Endodermal cell (in vitro differentiated cells): ENCODE measurements at regions not wholly inside any gene's neighbourhood (a gene's known extent, or its start where the extent isn't known, plus 50 kb on each side); places are given as distances from the start of the nearest gene placed in this dataset.

Experiments used
- DNase-seq: peaks from one replicate; pipeline ENCODE4 v3.0.0-alpha.2; 2017
- H3K27ac ChIP-seq: 2 replicates; pipeline ENCODE4 v1.5.1; 2013; ENCODE audit warnings: mild to moderate bottlenecking, low read depth, low read length, moderate library complexity
- H3K27me3 ChIP-seq: 2 replicates; pipeline ENCODE4 v1.6.1; 2013; ENCODE audit warnings: mild to moderate bottlenecking, low read length, moderate library complexity; ENCODE audit not compliant: insufficient read depth, control insufficient read depth, poor library complexity, severe bottlenecking
- H3K36me3 ChIP-seq: 2 replicates; pipeline ENCODE4 v1.7.0; 2013; ENCODE audit warnings: mild to moderate bottlenecking, low read length, moderate library complexity; ENCODE audit not compliant: control insufficient read depth, insufficient read depth
- H3K4me1 ChIP-seq: one replicate; pipeline ENCODE4 v1.7.0; 2013; ENCODE audit warnings: low read length; ENCODE audit not compliant: control insufficient read depth, insufficient read depth
- H3K4me3 ChIP-seq: 2 replicates; pipeline ENCODE4 v1.5.1; 2013; ENCODE audit warnings: mild to moderate bottlenecking, low read length, moderate library complexity
- H3K9ac ChIP-seq: 2 replicates; pipeline ENCODE4 v1.6.1; 2013; ENCODE audit warnings: mild to moderate bottlenecking, low read length, moderate library complexity; ENCODE audit not compliant: poor library complexity, severe bottlenecking; ENCODE audit errors: extremely low read depth
- H3K9me3 ChIP-seq: 2 replicates; pipeline ENCODE4 v1.6.1; 2013; ENCODE audit warnings: mild to moderate bottlenecking, low read length, moderate library complexity; ENCODE audit not compliant: control insufficient read depth
- H3K27ac Mint-ChIP-seq: 2 replicates; pipeline ENCODE4 v1.8.0; 2020; ENCODE audit warnings: mixed read lengths
- H3K27me3 Mint-ChIP-seq: 2 replicates; pipeline ENCODE4 v1.8.0; 2021; ENCODE audit warnings: mild to moderate bottlenecking, mixed read lengths; ENCODE audit not compliant: insufficient read depth
- H3K36me3 Mint-ChIP-seq: 2 replicates; pipeline ENCODE4 v1.8.0; 2020; ENCODE audit warnings: low read depth, mixed read lengths
- H3K4me1 Mint-ChIP-seq: 2 replicates; pipeline ENCODE4 v1.8.0; 2020; ENCODE audit warnings: mixed read lengths
- H3K4me3 Mint-ChIP-seq: 2 replicates; pipeline ENCODE4 v1.8.0; 2020; ENCODE audit warnings: mild to moderate bottlenecking, moderate library complexity, mixed read lengths
- H3K9me3 Mint-ChIP-seq: 2 replicates; pipeline ENCODE4 v1.8.0; 2020; ENCODE audit warnings: mild to moderate bottlenecking, mixed read lengths
- CTCF ChIP-seq: fragments of 200-600 bp; sonication (generic); conservative IDR thresholded peaks from 2 replicates; pipeline ENCODE4 v1.5.0; 2021; ENCODE audit warnings: antibody characterized with exemption, mild to moderate bottlenecking
- WGBS, 2 experiments: methylation state at CpG; one replicate each; pipeline versions ENCODE4 v1.1.5 to v1.1.7; 2013; ENCODE audit warnings: missing lambda C conversion rate in 2 of 2, mixed read lengths in 1 of 2; ENCODE audit not compliant: insufficient coverage in 1 of 2, insufficient read length in 1 of 2; 5-methylcytosine and 5-hydroxymethylcytosine counted together

GRCh38 chr14:71284048-71284447 is 376.8 kb downstream of the PCNX1 start:
- H3K36me3 Mint-ChIP-seq, result no peaks in the 10 kb centered on the region
- no peak overlapping the region for H3K9ac ChIP-seq
- no peak overlapping the region for H3K4me3 ChIP-seq
- WGBS, 2 experiments, result 90 to 100% methylated on average over 1 to 2 of the region's 2 CpGs
- H3K27ac ChIP-seq, result no peak overlapping the region
- no peaks in the 10 kb centered on the region for H3K36me3 ChIP-seq
- H3K27me3 Mint-ChIP-seq, result no peaks in the 10 kb centered on the region
- no peaks in the 10 kb centered on the region for H3K4me1 ChIP-seq
- no peak for TF ChIP-seq CTCF
- no peak overlapping the region for H3K27ac Mint-ChIP-seq
- no peak for DNase-seq
- peaks cover 3% of the 10 kb centered on the region for H3K4me1 Mint-ChIP-seq
- peaks cover 7% of the 10 kb centered on the region for H3K9me3 ChIP-seq
- no peak overlapping the region for H3K4me3 Mint-ChIP-seq
- peaks cover 10% of the 10 kb centered on the region for H3K9me3 Mint-ChIP-seq
- no peaks in the 10 kb centered on the region for H3K27me3 ChIP-seq

GRCh38 chr14:71286126-71286525 is 378.9 kb downstream of the PCNX1 start:
- 91% methylated on average over 1 of the region's 1 CpG; no CpG with 5 or more reads in 1 of the 2 experiments for WGBS, 2 experiments

GRCh38 chr14:71287567-71287966 is 380.3 kb downstream of the PCNX1 start:
- TF ChIP-seq CTCF, result no peak
- Mint-ChIP-seq H3K36me3 (no peaks in the 10 kb centered on the region), H3K27ac (no peak overlapping the region), H3K9me3 (peaks cover 10% of the 10 kb centered on the region), H3K4me3 (no peak overlapping the region), H3K27me3 (no peaks in the 10 kb centered on the region), H3K4me1 (peaks cover 10% of the 10 kb centered on the region)
- DNase-seq, result no peak
- Histone ChIP-seq H3K4me1 (peaks cover 5% of the 10 kb centered on the region), H3K27me3 (no peaks in the 10 kb centered on the region), H3K36me3 (no peaks in the 10 kb centered on the region), H3K4me3 (no peak overlapping the region), H3K27ac (no peak overlapping the region), H3K9ac (no peak overlapping the region), H3K9me3 (peaks cover 7% of the 10 kb centered on the region)
- WGBS, 2 experiments, result 93 to 94% methylated on average over 2 of the region's 2 CpGs

More at GRCh38 chr14:71286126-71286525, 378.9 kb downstream of the PCNX1 start:
- H3K27ac Mint-ChIP-seq, result no peak overlapping the region
- peaks cover 10% of the 10 kb centered on the region for H3K9me3 Mint-ChIP-seq
- H3K4me3 Mint-ChIP-seq, result no peak overlapping the region
- no peak for TF ChIP-seq CTCF
- H3K4me1 Mint-ChIP-seq, result peaks cover 10% of the 10 kb centered on the region
- H3K36me3 Mint-ChIP-seq, result no peaks in the 10 kb centered on the region
- H3K4me3 ChIP-seq, result no peak overlapping the region
- no peak overlapping the region for H3K9ac ChIP-seq
- no peaks in the 10 kb centered on the region for H3K27me3 ChIP-seq
- H3K4me1 ChIP-seq, result peaks cover 5% of the 10 kb centered on the region
- no peak overlapping the region for H3K27ac ChIP-seq
- no peak for DNase-seq
- peaks cover 7% of the 10 kb centered on the region for H3K9me3 ChIP-seq
- H3K27me3 Mint-ChIP-seq, result no peaks in the 10 kb centered on the region
- H3K36me3 ChIP-seq, result no peaks in the 10 kb centered on the region
